IMR-90 (cell line): ENCODE measurements at regions not wholly inside any gene's neighbourhood (a gene's known extent, or its start where the extent isn't known, plus 50 kb on each side); places are given as distances from the start of the nearest gene placed in this dataset.

Experiments
- BHLHE40 ChIP-seq: fragments of 150-350 bp; IDR thresholded peaks from 2 replicates; pipeline ENCODE4 v1.6.1; 2016; ENCODE audit warnings: mild to moderate bottlenecking, low read depth, low read length
- CEBPB ChIP-seq: IDR thresholded peaks from 2 replicates; pipeline ENCODE4 v1.6.1; 2012; ENCODE audit warnings: low read depth, low read length, improper control_type of control experiment
- CTCF ChIP-seq: conservative IDR thresholded peaks from 2 replicates; pipeline ENCODE4 v1.5.1; 2012; ENCODE audit warnings: mild to moderate bottlenecking, low read depth, low read length, improper control_type of control experiment
- FOS ChIP-seq: fragments of 150-350 bp; IDR thresholded peaks from 2 replicates; pipeline ENCODE4 v1.6.1; 2016; ENCODE audit warnings: low read depth, low read length
- MXI1 ChIP-seq: IDR thresholded peaks from 2 replicates; pipeline ENCODE4 v1.6.1; 2012; ENCODE audit warnings: low read depth, mild to moderate bottlenecking, low read length, moderate library complexity, borderline replicate concordance
- POLR2A ChIP-seq: IDR thresholded peaks from 2 replicates; pipeline ENCODE4 v1.6.1; 2012; ENCODE audit warnings: mild to moderate bottlenecking, low read depth, low read length
- RAD21 ChIP-seq: IDR thresholded peaks from 2 replicates; pipeline ENCODE4 v1.6.1; 2012; ENCODE audit warnings: low read length, improper control_type of control experiment
- RCOR1 ChIP-seq: IDR thresholded peaks from 2 replicates; pipeline ENCODE4 v1.6.1; 2012; ENCODE audit warnings: mild to moderate bottlenecking, low read length, improper control_type of control experiment; ENCODE audit not compliant: insufficient replicate concordance
- SMC3 ChIP-seq: fragments of 150-350 bp; IDR thresholded peaks from 2 replicates; pipeline ENCODE4 v1.6.1; 2016; ENCODE audit warnings: low read depth, mild to moderate bottlenecking, antibody characterized with exemption, low read length, moderate library complexity
- USF2 ChIP-seq: fragments of 150-350 bp; IDR thresholded peaks from 2 replicates; pipeline ENCODE4 v1.6.1; 2017; ENCODE audit warnings: mild to moderate bottlenecking, antibody characterized with exemption, low read length, low read depth

DNA sequence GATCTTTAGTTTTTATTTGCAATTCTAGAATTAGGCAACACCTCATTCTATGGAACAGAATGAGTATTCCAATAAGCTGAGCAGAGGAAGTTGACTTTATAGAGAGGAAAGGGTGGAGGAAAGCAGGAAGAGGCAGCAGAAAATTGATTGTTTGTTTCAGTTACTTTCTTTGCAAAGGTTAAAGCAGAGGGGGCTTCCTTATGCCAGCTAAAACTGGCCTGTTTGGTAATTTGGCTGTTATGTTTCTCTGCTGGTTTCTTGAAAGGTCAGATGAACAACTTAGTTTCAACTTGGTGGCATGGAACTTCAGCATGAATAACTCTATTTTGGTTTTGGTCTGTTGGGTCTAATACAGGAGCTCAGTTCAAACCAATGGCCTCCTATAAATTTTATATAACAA lies 190.9 kb upstream of the IL12A start:
- no peak for TF ChIP-seq CTCF
- no peak for TF ChIP-seq BHLHE40
- TF ChIP-seq FOS, result no peak
- TF ChIP-seq USF2, result no peak
- no peak for TF ChIP-seq POLR2A
- TF ChIP-seq MXI1, result no peak
- TF ChIP-seq CEBPB, result no peak
- no peak for TF ChIP-seq RAD21
- no peak for TF ChIP-seq RCOR1
- TF ChIP-seq SMC3, result no peak
